ENCODE measurements at regions not wholly inside any gene's neighbourhood (a gene's known extent, or its start where the extent isn't known, plus 50 kb on each side); places are given as distances from the start of the nearest gene placed in this dataset.

GRCh38 chr3:187434524-187434923 is 66.3 kb downstream of the RTP4 start:
- no peak overlapping the region for H3K27ac ChIP-seq (ENCODE audit: insufficient read depth, low read length)
- H3K4me3 ChIP-seq (replicated peaks in 1 of 4; ENCODE audit: control extremely low read depth in 1 of 4, insufficient read depth in 1 of 4, low read depth in 3 of 4, low read length in 4 of 4): no peak overlapping the region
- H3K4me2 ChIP-seq (ENCODE audit: extremely low read depth, insufficient read depth, low read length): no peak overlapping the region
- TF ChIP-seq CTCF (conservative IDR thresholded peaks at IDR 0.05 in 1 of 2, IDR thresholded peaks at IDR 0.05 in 1 of 2; ENCODE audit: low read depth in 1 of 2, low read length in 2 of 2) (no peak), EZH2 (IDR thresholded peaks at IDR 0.05; ENCODE audit: low read length, missing control alignments) (no peak)
- no peaks in the 10 kb centered on the region for H3K27me3 ChIP-seq (ENCODE audit: control insufficient read depth, insufficient read depth, low read length)
- H3K9ac ChIP-seq (ENCODE audit: insufficient read depth, low read length): no peak overlapping the region
- no peaks in the 10 kb centered on the region for H3K9me3 ChIP-seq (ENCODE audit: control insufficient read depth, insufficient read depth, low read depth, low read length)
- DNase-seq (ENCODE audit: low read depth in 2 of 2): no peak
- H3K79me2 ChIP-seq (ENCODE audit: control insufficient read depth, insufficient read depth, low read length): no peaks in the 10 kb centered on the region
- H3K36me3 ChIP-seq (ENCODE audit: control insufficient read depth, insufficient read depth, low read length): no peaks in the 10 kb centered on the region
- no peaks in the 10 kb centered on the region for H3K4me1 ChIP-seq (ENCODE audit: control insufficient read depth, extremely low read depth, insufficient read depth, low read length)
- no peaks in the 10 kb centered on the region for H4K20me1 ChIP-seq (ENCODE audit: control insufficient read depth, extremely low read depth, insufficient read depth, low read length)
- H2AFZ ChIP-seq (ENCODE audit: low read length): no peak overlapping the region

- H3K79me2 ChIP-seq (ENCODE audit: control insufficient read depth, insufficient read depth, low read length): no peaks in the 10 kb centered on the region
- no peaks in the 10 kb centered on the region for H3K9me3 ChIP-seq (ENCODE audit: control insufficient read depth, insufficient read depth, low read depth, low read length)
- no peaks in the 10 kb centered on the region for H4K20me1 ChIP-seq (ENCODE audit: control insufficient read depth, extremely low read depth, insufficient read depth, low read length)
- H3K27me3 ChIP-seq (ENCODE audit: control insufficient read depth, insufficient read depth, low read length): no peaks in the 10 kb centered on the region
- no peak overlapping the region for H3K27ac ChIP-seq (ENCODE audit: insufficient read depth, low read length)
- H3K4me2 ChIP-seq (ENCODE audit: extremely low read depth, insufficient read depth, low read length): no peak overlapping the region
- H3K4me1 ChIP-seq (ENCODE audit: control insufficient read depth, extremely low read depth, insufficient read depth, low read length): no peaks in the 10 kb centered on the region
- no peaks in the 10 kb centered on the region for H3K36me3 ChIP-seq (ENCODE audit: control insufficient read depth, insufficient read depth, low read length)
- no peak for DNase-seq (ENCODE audit: low read depth in 2 of 2)
- no peak overlapping the region for H3K4me3 ChIP-seq (replicated peaks in 1 of 4; ENCODE audit: control extremely low read depth in 1 of 4, insufficient read depth in 1 of 4, low read depth in 3 of 4, low read length in 4 of 4)
- no peak overlapping the region for H2AFZ ChIP-seq (ENCODE audit: low read length)
- H3K9ac ChIP-seq (ENCODE audit: insufficient read depth, low read length): no peak overlapping the region
- TF ChIP-seq EZH2 (IDR thresholded peaks at IDR 0.05; ENCODE audit: low read length, missing control alignments) (no peak), CTCF (conservative IDR thresholded peaks at IDR 0.05 in 1 of 2, IDR thresholded peaks at IDR 0.05 in 1 of 2; ENCODE audit: low read depth in 1 of 2, low read length in 2 of 2) (no peak)
These were observed 62.4 kb downstream of the RTP4 start for GRCh38 chr3:187430576-187430975.
